ENCODE measurements at regions not wholly inside any gene's neighbourhood (a gene's known extent, or its start where the extent isn't known, plus 50 kb on each side); places are given as distances from the start of the nearest gene placed in this dataset.
"Not testable (repeated sequence)": the region's sequence is repeated elsewhere in the genome, so short reads cannot be mapped to it uniquely, and the experiment has no call there.

GRCh38 chr20:61086031-61086430 lies 166.0 kb upstream of the CDH4 start:
- Mint-ChIP-seq H3K4me1 (no peaks in the 10 kb centered on the region), H3K36me3 (no peaks in the 10 kb centered on the region), H3K9me3 (peaks cover 5% of the 10 kb centered on the region), H3K27ac (no peak overlapping the region), H3K4me3 (no peak overlapping the region), H3K27me3 (no peaks in the 10 kb centered on the region)
- DNase-seq (ENCODE audit: low spot score in 2 of 2), result no peak
- no peak for ATAC-seq (ENCODE audit: low read depth)

GRCh38 chr20:61090541-61090940 lies 161.5 kb upstream of the CDH4 start:
- Mint-ChIP-seq H3K27ac (no peak overlapping the region), H3K4me1 (no peaks in the 10 kb centered on the region), H3K27me3 (no peaks in the 10 kb centered on the region), H3K9me3 (peaks cover 10% of the 10 kb centered on the region), H3K36me3 (peaks cover 2% of the 10 kb centered on the region), H3K4me3 (no peak overlapping the region)
- ATAC-seq (ENCODE audit: low read depth) (no peak), DNase-seq (ENCODE audit: low spot score in 2 of 2) (no peak)

- Mint-ChIP-seq H3K27me3 (no peaks in the 10 kb centered on the region), H3K27ac (no peak overlapping the region), H3K9me3 (peaks cover 15% of the 10 kb centered on the region), H3K36me3 (peaks cover 2% of the 10 kb centered on the region), H3K4me3 (no peak overlapping the region), H3K4me1 (no peaks in the 10 kb centered on the region)
- DNase-seq (ENCODE audit: low spot score in 2 of 2) (no peak), ATAC-seq (ENCODE audit: low read depth) (no peak)
Observed at GRCh38 chr20:61092251-61092650, 159.8 kb upstream of the CDH4 start.

GRCh38 chr20:61094581-61094980 lies 157.5 kb upstream of the CDH4 start:
- no peak for ATAC-seq (ENCODE audit: low read depth)
- H3K4me1 Mint-ChIP-seq, result no peaks in the 10 kb centered on the region

GRCh38 chr20:61096463-61096862 lies 155.6 kb upstream of the CDH4 start:
- H3K27me3 Mint-ChIP-seq, result no peaks in the 10 kb centered on the region
- no peak overlapping the region for H3K27ac Mint-ChIP-seq
- H3K4me3 Mint-ChIP-seq, result no peak overlapping the region
- ATAC-seq (ENCODE audit: low read depth), result no peak
- H3K36me3 Mint-ChIP-seq, result peaks cover 2% of the 10 kb centered on the region
- H3K9me3 Mint-ChIP-seq, result peaks cover 13% of the 10 kb centered on the region
- no peak for DNase-seq (ENCODE audit: low spot score in 2 of 2)
- no peaks in the 10 kb centered on the region for H3K4me1 Mint-ChIP-seq

More at GRCh38 chr20:61094581-61094980, 157.5 kb upstream of the CDH4 start:
- no peak for DNase-seq (ENCODE audit: low spot score in 2 of 2)
- Mint-ChIP-seq H3K27me3 (no peaks in the 10 kb centered on the region), H3K36me3 (peaks cover 2% of the 10 kb centered on the region), H3K27ac (no peak overlapping the region), H3K4me3 (no peak overlapping the region), H3K9me3 (peaks cover 13% of the 10 kb centered on the region)

- Mint-ChIP-seq H3K27me3 (no peaks in the 10 kb centered on the region), H3K4me3 (no peak overlapping the region), H3K36me3 (peaks cover 2% of the 10 kb centered on the region), H3K4me1 (no peaks in the 10 kb centered on the region), H3K9me3 (peaks cover 11% of the 10 kb centered on the region), H3K27ac (no peak overlapping the region)
- ATAC-seq (ENCODE audit: low read depth), result no peak
- no peak for DNase-seq (ENCODE audit: low spot score in 2 of 2)
Observed at GRCh38 chr20:61099806-61100205, 152.3 kb upstream of the CDH4 start.

- Mint-ChIP-seq H3K9me3 (peaks cover 6% of the 10 kb centered on the region), H3K36me3 (no peaks in the 10 kb centered on the region), H3K27ac (no peak overlapping the region), H3K4me3 (no peak overlapping the region), H3K27me3 (no peaks in the 10 kb centered on the region), H3K4me1 (no peaks in the 10 kb centered on the region)
- no peak for ATAC-seq (ENCODE audit: low read depth)
- no peak for DNase-seq (ENCODE audit: low spot score in 2 of 2)
Observed at GRCh38 chr20:61100489-61100888, 151.6 kb upstream of the CDH4 start.

GRCh38 chr20:61101321-61101720 lies 150.7 kb upstream of the CDH4 start:
- DNase-seq (ENCODE audit: low spot score in 2 of 2); H3K36me3 Mint-ChIP-seq; H3K27me3 Mint-ChIP-seq; H3K27ac Mint-ChIP-seq; H3K4me3 Mint-ChIP-seq; H3K9me3 Mint-ChIP-seq; H3K4me1 Mint-ChIP-seq; ATAC-seq (ENCODE audit: low read depth): not testable (repeated sequence)

- DNase-seq (ENCODE audit: low spot score in 2 of 2), result no peak
- no peak for ATAC-seq (ENCODE audit: low read depth)
- no peaks in the 10 kb centered on the region for H3K4me1 Mint-ChIP-seq
- H3K4me3 Mint-ChIP-seq, result no peak overlapping the region
- no peak overlapping the region for H3K27ac Mint-ChIP-seq
- H3K36me3 Mint-ChIP-seq, result no peaks in the 10 kb centered on the region
- no peaks in the 10 kb centered on the region for H3K27me3 Mint-ChIP-seq
- H3K9me3 Mint-ChIP-seq, result no peaks in the 10 kb centered on the region
Observed at GRCh38 chr20:61104232-61104631, 147.8 kb upstream of the CDH4 start.

GRCh38 chr20:61105395-61105794 lies 146.7 kb upstream of the CDH4 start:
- H3K27ac Mint-ChIP-seq, result no peak overlapping the region
- no peak for DNase-seq (ENCODE audit: low spot score in 2 of 2)

GRCh38 chr20:61106438-61106837 lies 145.6 kb upstream of the CDH4 start:
- no peaks in the 10 kb centered on the region for H3K36me3 Mint-ChIP-seq
- no peak for ATAC-seq (ENCODE audit: low read depth)

More at GRCh38 chr20:61105395-61105794, 146.7 kb upstream of the CDH4 start:
- Mint-ChIP-seq H3K9me3 (no peaks in the 10 kb centered on the region), H3K4me3 (no peak overlapping the region), H3K4me1 (no peaks in the 10 kb centered on the region), H3K36me3 (no peaks in the 10 kb centered on the region), H3K27me3 (no peaks in the 10 kb centered on the region)
- ATAC-seq (ENCODE audit: low read depth), result no peak

GRCh38 chr20:61109221-61109805 lies 142.7 kb upstream of the CDH4 start:
- H3K4me3 Mint-ChIP-seq, result no peak overlapping the region
- H3K9me3 Mint-ChIP-seq, result no peaks in the 10 kb centered on the region
- no peaks in the 10 kb centered on the region for H3K4me1 Mint-ChIP-seq
- H3K27me3 Mint-ChIP-seq, result no peaks in the 10 kb centered on the region
- ATAC-seq (ENCODE audit: low read depth) (no peak), DNase-seq (ENCODE audit: low spot score in 2 of 2) (no peak)
- no peak overlapping the region for H3K27ac Mint-ChIP-seq
- H3K36me3 Mint-ChIP-seq, result no peaks in the 10 kb centered on the region

More at GRCh38 chr20:61106438-61106837, 145.6 kb upstream of the CDH4 start:
- H3K9me3 Mint-ChIP-seq, result no peaks in the 10 kb centered on the region
- no peaks in the 10 kb centered on the region for H3K27me3 Mint-ChIP-seq
- DNase-seq (ENCODE audit: low spot score in 2 of 2), result no peak
- H3K4me1 Mint-ChIP-seq, result no peaks in the 10 kb centered on the region
- no peak overlapping the region for H3K4me3 Mint-ChIP-seq
- H3K27ac Mint-ChIP-seq, result no peak overlapping the region

GRCh38 chr20:61112515-61112914 lies 139.5 kb upstream of the CDH4 start:
- Mint-ChIP-seq H3K27ac (no peak overlapping the region), H3K9me3 (no peaks in the 10 kb centered on the region), H3K4me3 (no peak overlapping the region), H3K4me1 (no peaks in the 10 kb centered on the region), H3K36me3 (no peaks in the 10 kb centered on the region), H3K27me3 (no peaks in the 10 kb centered on the region)
- DNase-seq (ENCODE audit: low spot score in 2 of 2), result no peak
- ATAC-seq (ENCODE audit: low read depth), result no peak

GRCh38 chr20:61113731-61114130 lies 138.3 kb upstream of the CDH4 start:
- DNase-seq (ENCODE audit: low spot score in 2 of 2) (no peak), ATAC-seq (ENCODE audit: low read depth) (no peak)
- no peaks in the 10 kb centered on the region for H3K9me3 Mint-ChIP-seq
- H3K4me1 Mint-ChIP-seq, result no peaks in the 10 kb centered on the region
- H3K36me3 Mint-ChIP-seq, result no peaks in the 10 kb centered on the region
- no peak overlapping the region for H3K27ac Mint-ChIP-seq
- no peak overlapping the region for H3K4me3 Mint-ChIP-seq
- no peaks in the 10 kb centered on the region for H3K27me3 Mint-ChIP-seq

- Mint-ChIP-seq H3K4me3 (no peak overlapping the region), H3K4me1 (no peaks in the 10 kb centered on the region), H3K27me3 (no peaks in the 10 kb centered on the region), H3K27ac (no peak overlapping the region), H3K36me3 (no peaks in the 10 kb centered on the region), H3K9me3 (no peaks in the 10 kb centered on the region)
- ATAC-seq (ENCODE audit: low read depth) (no peak), DNase-seq (ENCODE audit: low spot score in 2 of 2) (no peak)
Observed at GRCh38 chr20:61114493-61115175, 137.4 kb upstream of the CDH4 start.
